Activated naive CD8-positive, alpha-beta T cell treated with anti-CD3 and anti-CD28 coated beads, Interleukin-2, amount 50 U/mL, for 24 hours (primary cell): ENCODE measurements at regions not wholly inside any gene's neighbourhood (a gene's known extent, or its start where the extent isn't known, plus 50 kb on each side); places are given as distances from the start of the nearest gene placed in this dataset.

Experiments used
- ATAC-seq: fragments of 150-1000 bp; cut with Tn5 transposase; one replicate; pipeline ENCODE4 v1.10.0; 2021
- DNase-seq: peaks from one replicate; pipeline ENCODE4 v3.0.0; 2021
- H3K27ac Mint-ChIP-seq: one replicate; pipeline ENCODE4 v1.8.0; 2021; ENCODE audit warnings: mild to moderate bottlenecking, mixed read lengths
- H3K27me3 Mint-ChIP-seq: one replicate; pipeline ENCODE4 v1.8.0; 2021; ENCODE audit warnings: mixed read lengths
- H3K36me3 Mint-ChIP-seq: one replicate; pipeline ENCODE4 v1.8.0; 2021; ENCODE audit warnings: low read depth, mixed read lengths
- H3K4me1 Mint-ChIP-seq: one replicate; pipeline ENCODE4 v1.8.0; 2021; ENCODE audit warnings: mixed read lengths
- H3K4me3 Mint-ChIP-seq: one replicate; pipeline ENCODE4 v1.8.0; 2021; ENCODE audit warnings: mild to moderate bottlenecking, moderate library complexity, mixed read lengths
- H3K9me3 Mint-ChIP-seq: one replicate; pipeline ENCODE4 v1.8.0; 2021; ENCODE audit warnings: mixed read lengths

- Mint-ChIP-seq H3K4me1 (no peaks in the 10 kb centered on the region), H3K9me3 (peaks cover 3% of the 10 kb centered on the region), H3K27me3 (peaks cover 5% of the 10 kb centered on the region), H3K36me3 (no peaks in the 10 kb centered on the region), H3K4me3 (no peak overlapping the region), H3K27ac (no peak overlapping the region)
- DNase-seq (no peak), ATAC-seq (no peak)
Observed at GRCh38 chr9:135209852-135210251, 122.4 kb downstream of the OLFM1 start.

- Mint-ChIP-seq H3K4me1 (no peaks in the 10 kb centered on the region), H3K9me3 (peaks cover 3% of the 10 kb centered on the region), H3K27me3 (peaks cover 7% of the 10 kb centered on the region), H3K4me3 (no peak overlapping the region), H3K36me3 (no peaks in the 10 kb centered on the region), H3K27ac (no peak overlapping the region)
- ATAC-seq (no peak), DNase-seq (no peak)
Observed at GRCh38 chr9:135210676-135211523, 123.4 kb downstream of the OLFM1 start.

- H3K4me3 Mint-ChIP-seq, result no peak overlapping the region
- DNase-seq, result no peak
Observed at GRCh38 chr9:135211524-135211890, 124.0 kb downstream of the OLFM1 start.

GRCh38 chr9:135212961-135213360 lies 125.5 kb downstream of the OLFM1 start:
- ATAC-seq, result no peak

More at GRCh38 chr9:135211524-135211890, 124.0 kb downstream of the OLFM1 start:
- no peaks in the 10 kb centered on the region for H3K36me3 Mint-ChIP-seq
- no peak for ATAC-seq
- H3K27ac Mint-ChIP-seq, result no peak overlapping the region
- H3K9me3 Mint-ChIP-seq, result peaks cover 3% of the 10 kb centered on the region
- peaks cover 7% of the 10 kb centered on the region for H3K27me3 Mint-ChIP-seq
- H3K4me1 Mint-ChIP-seq, result no peaks in the 10 kb centered on the region

GRCh38 chr9:135213566-135213965 lies 126.1 kb downstream of the OLFM1 start:
- no peak for ATAC-seq
- H3K27ac Mint-ChIP-seq, result no peak overlapping the region
- peaks cover 3% of the 10 kb centered on the region for H3K9me3 Mint-ChIP-seq
- no peaks in the 10 kb centered on the region for H3K36me3 Mint-ChIP-seq
- no peak overlapping the region for H3K4me3 Mint-ChIP-seq
- no peaks in the 10 kb centered on the region for H3K4me1 Mint-ChIP-seq
- no peak for DNase-seq
- H3K27me3 Mint-ChIP-seq, result peaks cover 14% of the 10 kb centered on the region

More at GRCh38 chr9:135212961-135213360, 125.5 kb downstream of the OLFM1 start:
- H3K27ac Mint-ChIP-seq, result no peak overlapping the region
- H3K36me3 Mint-ChIP-seq, result no peaks in the 10 kb centered on the region
- DNase-seq, result no peak
- no peaks in the 10 kb centered on the region for H3K4me1 Mint-ChIP-seq
- peaks cover 3% of the 10 kb centered on the region for H3K9me3 Mint-ChIP-seq
- H3K27me3 Mint-ChIP-seq, result peaks cover 14% of the 10 kb centered on the region
- H3K4me3 Mint-ChIP-seq, result no peak overlapping the region

GRCh38 chr9:135214054-135214640 lies 126.7 kb downstream of the OLFM1 start:
- ATAC-seq (no peak), DNase-seq (no peak)
- Mint-ChIP-seq H3K27me3 (peaks cover 14% of the 10 kb centered on the region), H3K36me3 (no peaks in the 10 kb centered on the region), H3K4me1 (no peaks in the 10 kb centered on the region), H3K27ac (no peak overlapping the region), H3K9me3 (peaks cover 3% of the 10 kb centered on the region), H3K4me3 (no peak overlapping the region)

- Mint-ChIP-seq H3K36me3 (no peaks in the 10 kb centered on the region), H3K4me3 (no peak overlapping the region), H3K9me3 (peaks cover 3% of the 10 kb centered on the region), H3K27ac (no peak overlapping the region), H3K27me3 (peaks cover 14% of the 10 kb centered on the region), H3K4me1 (no peaks in the 10 kb centered on the region)
- ATAC-seq (no peak), DNase-seq (no peak)
Observed at GRCh38 chr9:135214706-135215105, 127.2 kb downstream of the OLFM1 start.

GRCh38 chr9:135215571-135216161 lies 128.2 kb downstream of the OLFM1 start:
- H3K27ac Mint-ChIP-seq, result no peak overlapping the region
- H3K4me1 Mint-ChIP-seq, result no peaks in the 10 kb centered on the region
- no peak overlapping the region for H3K4me3 Mint-ChIP-seq
- ATAC-seq (no peak), DNase-seq (no peak)
- peaks cover 14% of the 10 kb centered on the region for H3K27me3 Mint-ChIP-seq
- peaks cover 3% of the 10 kb centered on the region for H3K9me3 Mint-ChIP-seq
- H3K36me3 Mint-ChIP-seq, result no peaks in the 10 kb centered on the region

GRCh38 chr9:135216236-135216635 lies 128.8 kb downstream of the OLFM1 start:
- no peak for DNase-seq
- Mint-ChIP-seq H3K27me3 (peaks cover 14% of the 10 kb centered on the region), H3K4me3 (no peak overlapping the region), H3K9me3 (peaks cover 3% of the 10 kb centered on the region), H3K36me3 (no peaks in the 10 kb centered on the region), H3K27ac (no peak overlapping the region), H3K4me1 (no peaks in the 10 kb centered on the region)
- ATAC-seq, result no peak

- peaks cover 14% of the 10 kb centered on the region for H3K27me3 Mint-ChIP-seq
- H3K36me3 Mint-ChIP-seq, result no peaks in the 10 kb centered on the region
- no peak for DNase-seq
Observed at GRCh38 chr9:135216791-135217441, 129.4 kb downstream of the OLFM1 start.

GRCh38 chr9:135217836-135218235 lies 130.4 kb downstream of the OLFM1 start:
- H3K4me3 Mint-ChIP-seq, result no peak overlapping the region
- no peaks in the 10 kb centered on the region for H3K9me3 Mint-ChIP-seq
- no peak overlapping the region for H3K27ac Mint-ChIP-seq
- ATAC-seq, result no peak
- peaks cover 14% of the 10 kb centered on the region for H3K27me3 Mint-ChIP-seq
- no peaks in the 10 kb centered on the region for H3K36me3 Mint-ChIP-seq
- no peaks in the 10 kb centered on the region for H3K4me1 Mint-ChIP-seq
- no peak for DNase-seq

More at GRCh38 chr9:135216791-135217441, 129.4 kb downstream of the OLFM1 start:
- Mint-ChIP-seq H3K9me3 (peaks cover 2% of the 10 kb centered on the region), H3K27ac (no peak overlapping the region), H3K4me1 (no peaks in the 10 kb centered on the region), H3K4me3 (no peak overlapping the region)
- ATAC-seq, result no peak

- no peak overlapping the region for H3K27ac Mint-ChIP-seq
- peaks cover 14% of the 10 kb centered on the region for H3K27me3 Mint-ChIP-seq
- H3K36me3 Mint-ChIP-seq, result no peaks in the 10 kb centered on the region
- ATAC-seq (no peak), DNase-seq (no peak)
- H3K9me3 Mint-ChIP-seq, result no peaks in the 10 kb centered on the region
- H3K4me1 Mint-ChIP-seq, result no peaks in the 10 kb centered on the region
- no peak overlapping the region for H3K4me3 Mint-ChIP-seq
Observed at GRCh38 chr9:135218331-135219225, 131.1 kb downstream of the OLFM1 start.

GRCh38 chr9:135219676-135220600 lies 132.5 kb downstream of the OLFM1 start:
- no peak overlapping the region for H3K27ac Mint-ChIP-seq
- no peak overlapping the region for H3K4me3 Mint-ChIP-seq
- H3K9me3 Mint-ChIP-seq, result no peaks in the 10 kb centered on the region
- no peaks in the 10 kb centered on the region for H3K4me1 Mint-ChIP-seq
- DNase-seq, result no peak
- no peaks in the 10 kb centered on the region for H3K36me3 Mint-ChIP-seq
- ATAC-seq, result no peak
- H3K27me3 Mint-ChIP-seq, result peaks cover 12% of the 10 kb centered on the region
